Activated CD4-positive, alpha-beta T cell treated with anti-CD3 and anti-CD28 coated beads for 36 hours (primary cell): ENCODE measurements at regions not wholly inside any gene's neighbourhood (a gene's known extent, or its start where the extent isn't known, plus 50 kb on each side); places are given as distances from the start of the nearest gene placed in this dataset.

Source experiments
- ATAC-seq: fragments of 200-7000 bp; cut with Tn5 transposase; one replicate; pipeline ENCODE4 v1.10.0; 2021; ENCODE audit warnings: mild to moderate bottlenecking, moderate library complexity
- CTCF ChIA-PET: fragments of 350-600 bp; sonication (Branson Sonifier 250); formaldehyde crosslinking; loops from one replicate; lab custom pipeline; 2021; ENCODE audit warnings: antibody characterized with exemption; lab: Charles Lee
- POLR2A ChIA-PET: fragments of 350-600 bp; sonication (Branson Sonifier 250); formaldehyde crosslinking; loops from one replicate; lab custom pipeline; 2021; ENCODE audit warnings: antibody characterized with exemption, inconsistent platforms; lab: Charles Lee
- DNase-seq: peaks from one replicate; pipeline ENCODE4 v3.0.0-alpha.2; 2020
- H3K27ac Mint-ChIP-seq: one replicate; pipeline ENCODE4 v1.8.0; 2021; ENCODE audit warnings: mixed read lengths
- H3K27me3 Mint-ChIP-seq: one replicate; pipeline ENCODE4 v1.8.0; 2021; ENCODE audit warnings: mixed read lengths
- H3K36me3 Mint-ChIP-seq: one replicate; pipeline ENCODE4 v1.8.0; 2021; ENCODE audit warnings: low read depth, mixed read lengths
- H3K4me1 Mint-ChIP-seq: one replicate; pipeline ENCODE4 v1.8.0; 2021; ENCODE audit warnings: mixed read lengths
- H3K4me3 Mint-ChIP-seq: one replicate; pipeline ENCODE4 v1.8.0; 2021; ENCODE audit warnings: mild to moderate bottlenecking, moderate library complexity, mixed read lengths
- H3K9me3 Mint-ChIP-seq: one replicate; pipeline ENCODE4 v1.8.0; 2021; ENCODE audit warnings: low read depth, mixed read lengths
- intact Hi-C, 2 experiments: fragments of 100-400 bp; cut with DNase I in 1 of 2; cut with micrococcal nuclease in 1 of 2; formaldehyde crosslinking; loops; one replicate each; pipeline versions ENCODE4 v1.14.2 to v1.15.1; 2022 to 2024; cut with DNase I, micrococcal nuclease

DNA sequence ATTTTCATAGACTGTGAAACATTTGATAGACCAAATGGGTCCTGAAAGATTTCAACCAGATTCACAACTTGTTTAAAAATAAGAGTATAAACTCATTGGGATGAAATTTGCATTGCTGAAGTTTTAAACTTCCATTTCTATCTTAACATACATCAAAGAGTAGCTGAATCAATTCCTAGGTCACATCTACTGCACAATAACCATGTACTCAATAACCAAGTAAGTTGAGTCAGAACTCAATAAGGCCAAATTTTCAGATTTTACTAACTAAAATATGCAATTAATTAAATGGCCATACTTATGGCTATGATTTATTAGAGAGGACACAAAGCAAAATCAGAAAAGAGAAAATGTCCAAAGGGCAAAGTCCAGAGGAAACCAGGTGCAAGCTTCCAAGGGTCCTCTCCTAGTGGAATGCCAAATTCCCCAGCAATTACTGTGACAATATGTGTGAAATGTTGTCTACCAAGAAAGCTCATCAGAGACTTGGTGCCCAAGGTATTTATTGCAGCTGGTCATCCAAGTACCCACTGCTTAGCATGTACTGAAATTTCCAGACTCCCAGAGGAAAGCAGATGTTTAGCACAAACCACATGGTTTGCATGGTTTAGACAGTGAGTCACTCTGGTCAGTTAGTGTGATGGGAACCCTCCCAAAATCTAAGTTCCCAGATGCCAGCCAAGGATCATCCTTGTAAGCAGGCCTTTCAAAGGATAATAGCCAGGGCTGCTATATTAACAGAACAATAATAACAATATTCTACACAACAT, 238.9 kb downstream of the IPMK start:
- CTCF ChIA-PET: no interaction called here
- H3K9me3 Mint-ChIP-seq: no peaks in the 10 kb centered on the region
- intact Hi-C loops: no loop called here
- no peaks in the 10 kb centered on the region for H3K4me1 Mint-ChIP-seq
- no peaks in the 10 kb centered on the region for H3K27me3 Mint-ChIP-seq
- no peak overlapping the region for H3K27ac Mint-ChIP-seq
- no peaks in the 10 kb centered on the region for H3K36me3 Mint-ChIP-seq
- no peak for DNase-seq
- no peak overlapping the region for H3K4me3 Mint-ChIP-seq
- ATAC-seq: no peak
- POLR2A ChIA-PET: no interaction called here

DNA sequence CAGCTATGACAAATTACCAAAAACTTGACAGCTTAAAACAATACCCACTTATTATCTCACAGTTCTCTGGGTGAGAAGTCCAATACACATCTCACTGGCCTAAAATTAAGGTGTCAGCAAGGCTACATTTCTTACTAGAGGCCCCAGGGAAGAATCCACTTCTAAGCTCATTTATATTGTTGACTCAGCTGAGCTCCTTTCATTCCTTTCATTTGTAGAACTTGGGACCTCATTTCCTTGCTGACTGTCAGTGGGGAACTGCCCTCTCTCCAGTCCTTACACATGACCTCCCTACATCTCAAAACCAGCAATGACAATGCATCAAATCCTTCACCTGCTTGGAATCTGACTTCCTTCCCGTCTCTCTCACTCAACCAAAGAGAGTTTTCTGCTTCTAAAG, 240.3 kb downstream of the IPMK start:
- intact Hi-C loops: no loop called here
- peaks cover 6% of the 10 kb centered on the region for H3K4me1 Mint-ChIP-seq
- DNase-seq (no peak), ATAC-seq (no peak)
- H3K36me3 Mint-ChIP-seq: no peaks in the 10 kb centered on the region
- H3K27me3 Mint-ChIP-seq: no peaks in the 10 kb centered on the region
- no peaks in the 10 kb centered on the region for H3K9me3 Mint-ChIP-seq
- H3K4me3 Mint-ChIP-seq: no peak overlapping the region
- CTCF ChIA-PET: no interaction called here
- no peak overlapping the region for H3K27ac Mint-ChIP-seq
- POLR2A ChIA-PET: no interaction called here

- CTCF ChIA-PET: no interaction called here
- H3K4me3 Mint-ChIP-seq: no peak overlapping the region
- H3K27me3 Mint-ChIP-seq: no peaks in the 10 kb centered on the region
- H3K27ac Mint-ChIP-seq: no peak overlapping the region
- peaks cover 6% of the 10 kb centered on the region for H3K4me1 Mint-ChIP-seq
- POLR2A ChIA-PET: no interaction called here
- ATAC-seq (no peak), DNase-seq (no peak)
- no peaks in the 10 kb centered on the region for H3K36me3 Mint-ChIP-seq
- peaks cover 3% of the 10 kb centered on the region for H3K9me3 Mint-ChIP-seq
- intact Hi-C loops: no loop called here
Observed at GRCh38 chr10:58026036-58026435, 241.7 kb downstream of the IPMK start.

GRCh38 chr10:58023341-58024073, 244.2 kb downstream of the IPMK start:
- no peak overlapping the region for H3K4me3 Mint-ChIP-seq
- DNase-seq (no peak), ATAC-seq (peak; percentile 69)
- intact Hi-C loops: no loop called here
- H3K36me3 Mint-ChIP-seq: no peaks in the 10 kb centered on the region
- H3K4me1 Mint-ChIP-seq: peaks cover 6% of the 10 kb centered on the region
- no peak overlapping the region for H3K27ac Mint-ChIP-seq
- CTCF ChIA-PET: interaction anchor here (0.5 kb wide), 1 partner anchor 147 kb away, joined by 3 read pairs; no protein-coding TSS in a partner anchor
- POLR2A ChIA-PET: no interaction called here
- peaks cover 1% of the 10 kb centered on the region for H3K27me3 Mint-ChIP-seq
- H3K9me3 Mint-ChIP-seq: peaks cover 3% of the 10 kb centered on the region

DNA sequence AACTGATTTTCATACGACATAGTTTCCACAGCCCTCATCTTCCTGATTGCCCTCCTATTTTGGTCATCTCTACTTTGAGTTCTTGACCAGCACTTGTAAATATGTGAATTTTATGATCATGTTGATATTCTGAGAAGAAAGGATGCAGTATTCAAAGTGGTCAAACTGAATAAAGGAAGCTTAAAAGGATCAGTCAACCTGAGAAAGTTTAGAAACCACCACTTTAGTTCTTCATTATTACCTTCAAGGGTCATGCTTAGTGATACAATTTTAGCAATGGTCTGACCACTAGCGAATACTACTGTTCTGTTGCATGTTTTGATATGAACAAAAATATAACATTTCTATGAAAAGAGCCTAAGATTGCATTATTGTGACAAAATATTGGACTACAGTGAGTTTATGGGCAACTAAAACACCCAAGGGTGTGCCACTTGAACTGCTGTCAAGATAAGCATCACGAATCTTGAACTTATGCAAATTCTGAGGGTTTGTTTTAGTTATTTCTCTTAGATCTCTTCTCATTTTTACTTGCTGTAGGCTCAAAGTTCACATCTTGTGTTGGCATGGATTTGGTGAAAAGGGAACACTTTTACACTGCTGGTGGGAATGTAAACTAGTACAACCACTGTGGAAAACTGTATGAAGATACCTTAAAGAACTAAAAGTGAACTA, 247.7 kb downstream of the IPMK start:
- H3K4me1 Mint-ChIP-seq: peaks cover 6% of the 10 kb centered on the region
- CTCF ChIA-PET: no interaction called here
- no peak for ATAC-seq
- no peaks in the 10 kb centered on the region for H3K36me3 Mint-ChIP-seq
- intact Hi-C loops: no loop called here
- H3K9me3 Mint-ChIP-seq: peaks cover 3% of the 10 kb centered on the region
- POLR2A ChIA-PET: no interaction called here
- DNase-seq: no peak
- H3K27ac Mint-ChIP-seq: no peak overlapping the region
- H3K27me3 Mint-ChIP-seq: peaks cover 1% of the 10 kb centered on the region
- no peak overlapping the region for H3K4me3 Mint-ChIP-seq

- ATAC-seq (no peak), DNase-seq (no peak)
- CTCF ChIA-PET: no interaction called here
- Mint-ChIP-seq H3K27ac (no peak overlapping the region), H3K4me3 (no peak overlapping the region), H3K36me3 (no peaks in the 10 kb centered on the region), H3K4me1 (no peaks in the 10 kb centered on the region), H3K9me3 (peaks cover 3% of the 10 kb centered on the region), H3K27me3 (peaks cover 1% of the 10 kb centered on the region)
- intact Hi-C loops: no loop called here
- POLR2A ChIA-PET: no interaction called here
Observed at GRCh38 chr10:58017719-58018367, 249.9 kb downstream of the IPMK start.

- Mint-ChIP-seq H3K27me3 (peaks cover 1% of the 10 kb centered on the region), H3K4me1 (no peaks in the 10 kb centered on the region), H3K36me3 (no peaks in the 10 kb centered on the region), H3K9me3 (no peaks in the 10 kb centered on the region), H3K27ac (no peak overlapping the region), H3K4me3 (no peak overlapping the region)
- no peak for ATAC-seq
- POLR2A ChIA-PET: no interaction called here
- intact Hi-C loops: no loop called here
- no peak for DNase-seq
- CTCF ChIA-PET: no interaction called here
Observed at GRCh38 chr10:58016614-58017013, 251.1 kb downstream of the IPMK start.

GRCh38 chr10:58014436-58014835, 253.3 kb downstream of the IPMK start:
- H3K9me3 Mint-ChIP-seq: no peaks in the 10 kb centered on the region
- intact Hi-C loops: no loop called here
- H3K4me3 Mint-ChIP-seq: no peak overlapping the region
- CTCF ChIA-PET: interaction anchor here (0.6 kb wide), 1 partner anchor 20 kb away, joined by 3 read pairs; no protein-coding TSS in a partner anchor
- POLR2A ChIA-PET: no interaction called here
- H3K4me1 Mint-ChIP-seq: no peaks in the 10 kb centered on the region
- no peak for ATAC-seq
- H3K36me3 Mint-ChIP-seq: no peaks in the 10 kb centered on the region
- no peak overlapping the region for H3K27ac Mint-ChIP-seq
- peaks cover 1% of the 10 kb centered on the region for H3K27me3 Mint-ChIP-seq
- DNase-seq: no peak

DNA sequence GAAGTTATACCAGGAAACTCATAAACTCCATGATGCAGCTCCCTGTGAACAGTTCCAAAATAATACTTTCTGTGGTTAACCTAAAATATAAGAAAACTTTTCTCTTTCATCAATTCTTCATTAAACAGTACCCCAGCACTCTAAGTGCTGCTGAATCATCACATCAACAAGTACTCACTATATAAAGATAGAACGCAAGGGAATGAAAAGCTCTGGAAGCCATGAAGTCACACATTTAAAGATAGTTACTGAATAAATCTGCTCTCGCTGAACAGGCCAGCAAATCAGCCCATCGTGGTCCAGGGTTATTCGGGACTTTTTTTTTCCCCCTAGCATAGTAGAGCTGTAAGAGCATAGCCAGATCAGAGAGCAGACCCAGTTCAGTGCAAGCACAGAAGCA, 254.3 kb downstream of the IPMK start:
- H3K36me3 Mint-ChIP-seq: no peaks in the 10 kb centered on the region
- no peaks in the 10 kb centered on the region for H3K27me3 Mint-ChIP-seq
- DNase-seq: no peak
- H3K4me3 Mint-ChIP-seq: no peak overlapping the region
- no peak for ATAC-seq
- no peaks in the 10 kb centered on the region for H3K4me1 Mint-ChIP-seq
- no peaks in the 10 kb centered on the region for H3K9me3 Mint-ChIP-seq
- no peak overlapping the region for H3K27ac Mint-ChIP-seq
- ChIA-PET POLR2A (no interaction called here), CTCF (no interaction called here)
- intact Hi-C loops: no loop called here

DNA sequence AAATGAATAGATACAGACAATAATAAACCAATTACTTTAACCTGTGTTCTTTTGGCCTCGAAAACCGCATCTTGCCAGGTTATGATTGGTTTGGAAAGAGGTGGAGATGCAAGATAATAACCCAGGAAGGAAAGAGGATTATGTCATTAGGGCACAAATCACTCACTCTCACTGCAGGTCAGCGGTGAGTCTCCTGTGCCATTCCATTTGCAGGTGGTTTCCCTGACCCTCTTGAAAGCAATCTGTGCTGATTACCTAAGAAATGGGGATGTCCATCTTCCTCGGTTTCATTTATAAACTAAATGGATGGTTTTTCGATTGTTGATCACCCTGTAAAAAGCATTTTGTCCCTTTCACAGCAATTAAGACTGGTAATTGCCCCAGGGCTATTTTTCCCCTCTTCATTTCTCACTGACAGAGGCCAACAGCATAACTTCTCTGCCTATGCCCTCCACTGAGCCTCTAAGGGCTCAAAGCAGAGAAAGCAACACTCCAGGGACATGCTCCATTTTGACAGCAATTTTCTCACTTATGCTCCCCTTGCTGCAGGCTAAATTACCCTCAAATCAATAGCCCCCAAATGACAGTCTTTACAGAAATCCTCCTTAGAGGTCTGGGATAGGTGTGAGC, 257.5 kb downstream of the IPMK start:
- Mint-ChIP-seq H3K27ac (no peak overlapping the region), H3K4me1 (no peaks in the 10 kb centered on the region), H3K36me3 (no peaks in the 10 kb centered on the region), H3K4me3 (no peak overlapping the region), H3K27me3 (no peaks in the 10 kb centered on the region), H3K9me3 (no peaks in the 10 kb centered on the region)
- ChIA-PET CTCF (no interaction called here), POLR2A (no interaction called here)
- no peak for ATAC-seq
- no peak for DNase-seq
- intact Hi-C loops: no loop called here

DNA sequence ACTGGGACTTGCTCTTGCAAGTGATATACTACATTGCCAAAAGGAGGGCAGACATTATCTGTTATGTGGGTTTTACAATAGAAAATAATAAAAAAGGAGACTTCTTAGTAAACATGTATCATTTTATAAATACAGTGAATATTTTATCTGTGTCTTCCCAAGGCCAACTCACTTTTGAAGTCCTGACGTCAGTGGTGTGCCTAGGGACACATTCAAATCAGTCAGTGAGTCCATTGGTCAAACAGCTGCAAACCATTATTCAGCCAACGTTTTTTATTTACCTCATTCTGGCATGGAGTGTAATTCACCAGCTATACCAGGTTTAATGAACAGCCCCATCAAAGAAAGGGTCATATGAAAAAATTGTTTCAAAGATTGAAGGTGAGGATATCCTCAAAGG, 263.7 kb downstream of the IPMK start:
- H3K27ac Mint-ChIP-seq: no peak overlapping the region
- CTCF ChIA-PET: interaction anchor here (0.5 kb wide), 1 partner anchor 981 kb away, joined by 3 read pairs; no protein-coding TSS in a partner anchor

More for the DNA sequence above, 263.7 kb downstream of the IPMK start:
- H3K27me3 Mint-ChIP-seq: peaks cover 5% of the 10 kb centered on the region
- intact Hi-C loops: no loop called here
- DNase-seq (no peak), ATAC-seq (no peak)
- POLR2A ChIA-PET: no interaction called here
- H3K36me3 Mint-ChIP-seq: no peaks in the 10 kb centered on the region
- H3K4me3 Mint-ChIP-seq: no peak overlapping the region
- H3K4me1 Mint-ChIP-seq: no peaks in the 10 kb centered on the region
- H3K9me3 Mint-ChIP-seq: no peaks in the 10 kb centered on the region
